ENCODE measurements at regions not wholly inside any gene's neighbourhood (a gene's known extent, or its start where the extent isn't known, plus 50 kb on each side); places are given as distances from the start of the nearest gene placed in this dataset.

DNA sequence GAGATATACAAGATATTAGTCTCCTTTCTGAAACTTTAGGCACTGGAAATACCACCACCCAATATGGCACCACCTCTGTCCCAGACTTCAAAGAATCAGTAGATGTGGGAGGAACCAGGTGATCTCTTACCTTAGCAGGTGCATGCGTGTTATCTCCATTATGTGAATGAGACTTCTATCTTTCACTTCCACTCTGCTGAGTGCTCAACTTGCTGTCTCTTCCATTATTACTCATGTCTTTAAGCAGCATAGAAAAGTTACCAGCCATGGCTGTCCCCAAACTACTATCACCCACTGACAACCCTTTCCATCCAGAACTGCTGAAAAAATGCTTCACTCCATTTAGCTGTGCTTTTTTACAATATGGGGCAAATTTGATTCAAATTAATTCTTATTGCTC lies 101.5 kb upstream of the PRSS1 start:
- TF ChIP-seq, protein P1, sequence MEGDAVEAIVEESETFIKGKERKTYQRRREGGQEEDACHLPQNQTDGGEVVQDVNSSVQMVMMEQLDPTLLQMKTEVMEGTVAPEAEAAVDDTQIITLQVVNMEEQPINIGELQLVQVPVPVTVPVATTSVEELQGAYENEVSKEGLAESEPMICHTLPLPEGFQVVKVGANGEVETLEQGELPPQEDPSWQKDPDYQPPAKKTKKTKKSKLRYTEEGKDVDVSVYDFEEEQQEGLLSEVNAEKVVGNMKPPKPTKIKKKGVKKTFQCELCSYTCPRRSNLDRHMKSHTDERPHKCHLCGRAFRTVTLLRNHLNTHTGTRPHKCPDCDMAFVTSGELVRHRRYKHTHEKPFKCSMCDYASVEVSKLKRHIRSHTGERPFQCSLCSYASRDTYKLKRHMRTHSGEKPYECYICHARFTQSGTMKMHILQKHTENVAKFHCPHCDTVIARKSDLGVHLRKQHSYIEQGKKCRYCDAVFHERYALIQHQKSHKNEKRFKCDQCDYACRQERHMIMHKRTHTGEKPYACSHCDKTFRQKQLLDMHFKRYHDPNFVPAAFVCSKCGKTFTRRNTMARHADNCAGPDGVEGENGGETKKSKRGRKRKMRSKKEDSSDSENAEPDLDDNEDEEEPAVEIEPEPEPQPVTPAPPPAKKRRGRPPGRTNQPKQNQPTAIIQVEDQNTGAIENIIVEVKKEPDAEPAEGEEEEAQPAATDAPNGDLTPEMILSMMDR (optimal IDR thresholded peaks at IDR 0.05 in 1 of 3, IDR thresholded peaks at IDR 0.05 in 1 of 3, conservative IDR thresholded peaks at IDR 0.05 in 1 of 3; ENCODE audit: extremely low read depth in 1 of 3, insufficient read depth in 2 of 3, low read length in 3 of 3): no peak
- no peak for TF ChIP-seq EZH2 (IDR thresholded peaks at IDR 0.05; ENCODE audit: low read length)
